ENCODE measurements at regions not wholly inside any gene's neighbourhood (a gene's known extent, or its start where the extent isn't known, plus 50 kb on each side); places are given as distances from the start of the nearest gene placed in this dataset.

- no peak overlapping the region for H3K4me3 ChIP-seq (ENCODE audit: low read length in 2 of 2)
- H3K27ac ChIP-seq (ENCODE audit: low read length) = no peak overlapping the region
- no peaks in the 10 kb centered on the region for H3K36me3 ChIP-seq (ENCODE audit: control insufficient read depth in 2 of 2, insufficient read depth in 2 of 2, low read length in 2 of 2)
- H3K4me1 ChIP-seq (ENCODE audit: control insufficient read depth, insufficient read depth, low read length) = no peaks in the 10 kb centered on the region
- H3K27me3 ChIP-seq (ENCODE audit: control insufficient read depth in 1 of 2, insufficient read depth in 2 of 2, low read length in 2 of 2) = no peaks in the 10 kb centered on the region
- H3K9me3 ChIP-seq (ENCODE audit: control insufficient read depth in 2 of 2, low read length in 2 of 2) = no peaks in the 10 kb centered on the region
- H3K9ac ChIP-seq (ENCODE audit: low read length in 2 of 2) = no peak overlapping the region
Measured at GRCh38 chr1:14443164-14443787, 155.2 kb upstream of the KAZN start.

GRCh38 chr1:14451217-14451616 is 147.3 kb upstream of the KAZN start:
- Histone ChIP-seq H3K27ac (ENCODE audit: low read length) (no peak overlapping the region), H3K9me3 (ENCODE audit: control insufficient read depth in 2 of 2, low read length in 2 of 2) (no peaks in the 10 kb centered on the region)

GRCh38 chr1:14452551-14452950 is 145.9 kb upstream of the KAZN start:
- Histone ChIP-seq H3K9me3 (ENCODE audit: control insufficient read depth in 2 of 2, low read length in 2 of 2) (no peaks in the 10 kb centered on the region), H3K9ac (ENCODE audit: low read length in 2 of 2) (no peak overlapping the region), H3K27ac (ENCODE audit: low read length) (no peak overlapping the region), H3K4me3 (ENCODE audit: low read length in 2 of 2) (no peak overlapping the region), H3K36me3 (ENCODE audit: control insufficient read depth in 2 of 2, insufficient read depth in 2 of 2, low read length in 2 of 2) (no peaks in the 10 kb centered on the region), H3K27me3 (ENCODE audit: control insufficient read depth in 1 of 2, insufficient read depth in 2 of 2, low read length in 2 of 2) (no peaks in the 10 kb centered on the region), H3K4me1 (ENCODE audit: control insufficient read depth, insufficient read depth, low read length) (no peaks in the 10 kb centered on the region)

More at GRCh38 chr1:14451217-14451616, 147.3 kb upstream of the KAZN start:
- Histone ChIP-seq H3K4me3 (ENCODE audit: low read length in 2 of 2) (no peak overlapping the region), H3K36me3 (ENCODE audit: control insufficient read depth in 2 of 2, insufficient read depth in 2 of 2, low read length in 2 of 2) (no peaks in the 10 kb centered on the region), H3K9ac (ENCODE audit: low read length in 2 of 2) (no peak overlapping the region), H3K4me1 (ENCODE audit: control insufficient read depth, insufficient read depth, low read length) (no peaks in the 10 kb centered on the region), H3K27me3 (ENCODE audit: control insufficient read depth in 1 of 2, insufficient read depth in 2 of 2, low read length in 2 of 2) (no peaks in the 10 kb centered on the region)

- Histone ChIP-seq H3K36me3 (ENCODE audit: control insufficient read depth in 2 of 2, insufficient read depth in 2 of 2, low read length in 2 of 2) (no peaks in the 10 kb centered on the region), H3K27me3 (ENCODE audit: control insufficient read depth in 1 of 2, insufficient read depth in 2 of 2, low read length in 2 of 2) (peaks cover 0 to 2% of the 10 kb centered on the region in 2 donors)
Measured at GRCh38 chr1:14460173-14460572, 138.3 kb upstream of the KAZN start.

GRCh38 chr1:14462851-14463250 is 135.6 kb upstream of the KAZN start:
- Histone ChIP-seq H3K4me3 (ENCODE audit: low read length in 2 of 2) (no peak overlapping the region), H3K4me1 (ENCODE audit: control insufficient read depth, insufficient read depth, low read length) (no peaks in the 10 kb centered on the region), H3K9ac (ENCODE audit: low read length in 2 of 2) (no peak overlapping the region), H3K27ac (ENCODE audit: low read length) (no peak overlapping the region), H3K9me3 (ENCODE audit: control insufficient read depth in 2 of 2, low read length in 2 of 2) (no peaks in the 10 kb centered on the region), H3K36me3 (ENCODE audit: control insufficient read depth in 2 of 2, insufficient read depth in 2 of 2, low read length in 2 of 2) (no peaks in the 10 kb centered on the region), H3K27me3 (ENCODE audit: control insufficient read depth in 1 of 2, insufficient read depth in 2 of 2, low read length in 2 of 2) (peaks cover 0 to 2% of the 10 kb centered on the region in 2 donors)

More at GRCh38 chr1:14460173-14460572, 138.3 kb upstream of the KAZN start:
- Histone ChIP-seq H3K27ac (ENCODE audit: low read length) (no peak overlapping the region), H3K9me3 (ENCODE audit: control insufficient read depth in 2 of 2, low read length in 2 of 2) (no peaks in the 10 kb centered on the region), H3K4me1 (ENCODE audit: control insufficient read depth, insufficient read depth, low read length) (no peaks in the 10 kb centered on the region), H3K9ac (ENCODE audit: low read length in 2 of 2) (no peak overlapping the region), H3K4me3 (ENCODE audit: low read length in 2 of 2) (no peak overlapping the region)

- no peak overlapping the region for H3K4me3 ChIP-seq (ENCODE audit: low read length in 2 of 2)
- H3K9ac ChIP-seq (ENCODE audit: low read length in 2 of 2) = no peak overlapping the region
- H3K27me3 ChIP-seq (ENCODE audit: control insufficient read depth in 1 of 2, insufficient read depth in 2 of 2, low read length in 2 of 2) = no peaks in the 10 kb centered on the region
- no peaks in the 10 kb centered on the region for H3K4me1 ChIP-seq (ENCODE audit: control insufficient read depth, insufficient read depth, low read length)
- H3K27ac ChIP-seq (ENCODE audit: low read length) = no peak overlapping the region
- no peaks in the 10 kb centered on the region for H3K9me3 ChIP-seq (ENCODE audit: control insufficient read depth in 2 of 2, low read length in 2 of 2)
- no peaks in the 10 kb centered on the region for H3K36me3 ChIP-seq (ENCODE audit: control insufficient read depth in 2 of 2, insufficient read depth in 2 of 2, low read length in 2 of 2)
Measured at GRCh38 chr1:14466006-14466405, 132.5 kb upstream of the KAZN start.

- Histone ChIP-seq H3K27me3 (ENCODE audit: control insufficient read depth in 1 of 2, insufficient read depth in 2 of 2, low read length in 2 of 2) (no peaks in the 10 kb centered on the region), H3K9ac (ENCODE audit: low read length in 2 of 2) (no peak overlapping the region), H3K4me1 (ENCODE audit: control insufficient read depth, insufficient read depth, low read length) (no peaks in the 10 kb centered on the region)
Measured at GRCh38 chr1:14467112-14467511, 131.4 kb upstream of the KAZN start.

GRCh38 chr1:14468751-14469150 is 129.7 kb upstream of the KAZN start:
- Histone ChIP-seq H3K4me3 (ENCODE audit: low read length in 2 of 2) (no peak overlapping the region), H3K36me3 (ENCODE audit: control insufficient read depth in 2 of 2, insufficient read depth in 2 of 2, low read length in 2 of 2) (no peaks in the 10 kb centered on the region)

More at GRCh38 chr1:14467112-14467511, 131.4 kb upstream of the KAZN start:
- no peaks in the 10 kb centered on the region for H3K36me3 ChIP-seq (ENCODE audit: control insufficient read depth in 2 of 2, insufficient read depth in 2 of 2, low read length in 2 of 2)
- no peak overlapping the region for H3K4me3 ChIP-seq (ENCODE audit: low read length in 2 of 2)
- no peak overlapping the region for H3K27ac ChIP-seq (ENCODE audit: low read length)
- H3K9me3 ChIP-seq (ENCODE audit: control insufficient read depth in 2 of 2, low read length in 2 of 2) = no peaks in the 10 kb centered on the region

GRCh38 chr1:14470802-14471201 is 127.7 kb upstream of the KAZN start:
- Histone ChIP-seq H3K27ac (ENCODE audit: low read length) (no peak overlapping the region), H3K27me3 (ENCODE audit: control insufficient read depth in 1 of 2, insufficient read depth in 2 of 2, low read length in 2 of 2) (no peaks in the 10 kb centered on the region), H3K4me3 (ENCODE audit: low read length in 2 of 2) (no peak overlapping the region), H3K9ac (ENCODE audit: low read length in 2 of 2) (no peak overlapping the region), H3K9me3 (ENCODE audit: control insufficient read depth in 2 of 2, low read length in 2 of 2) (no peaks in the 10 kb centered on the region), H3K4me1 (ENCODE audit: control insufficient read depth, insufficient read depth, low read length) (no peaks in the 10 kb centered on the region), H3K36me3 (ENCODE audit: control insufficient read depth in 2 of 2, insufficient read depth in 2 of 2, low read length in 2 of 2) (no peaks in the 10 kb centered on the region)

More at GRCh38 chr1:14468751-14469150, 129.7 kb upstream of the KAZN start:
- Histone ChIP-seq H3K27ac (ENCODE audit: low read length) (no peak overlapping the region), H3K9me3 (ENCODE audit: control insufficient read depth in 2 of 2, low read length in 2 of 2) (no peaks in the 10 kb centered on the region), H3K4me1 (ENCODE audit: control insufficient read depth, insufficient read depth, low read length) (no peaks in the 10 kb centered on the region), H3K27me3 (ENCODE audit: control insufficient read depth in 1 of 2, insufficient read depth in 2 of 2, low read length in 2 of 2) (no peaks in the 10 kb centered on the region), H3K9ac (ENCODE audit: low read length in 2 of 2) (no peak overlapping the region)

GRCh38 chr1:14474856-14475255 is 123.6 kb upstream of the KAZN start:
- H3K27ac ChIP-seq (ENCODE audit: low read length) = no peak overlapping the region
- no peaks in the 10 kb centered on the region for H3K27me3 ChIP-seq (ENCODE audit: control insufficient read depth in 1 of 2, insufficient read depth in 2 of 2, low read length in 2 of 2)
- no peaks in the 10 kb centered on the region for H3K9me3 ChIP-seq (ENCODE audit: control insufficient read depth in 2 of 2, low read length in 2 of 2)
- H3K4me3 ChIP-seq (ENCODE audit: low read length in 2 of 2) = no peak overlapping the region
- no peaks in the 10 kb centered on the region for H3K4me1 ChIP-seq (ENCODE audit: control insufficient read depth, insufficient read depth, low read length)
- no peaks in the 10 kb centered on the region for H3K36me3 ChIP-seq (ENCODE audit: control insufficient read depth in 2 of 2, insufficient read depth in 2 of 2, low read length in 2 of 2)
- H3K9ac ChIP-seq (ENCODE audit: low read length in 2 of 2) = no peak overlapping the region

GRCh38 chr1:14476170-14476955 is 122.1 kb upstream of the KAZN start:
- Histone ChIP-seq H3K4me3 (ENCODE audit: low read length in 2 of 2) (no peak overlapping the region), H3K36me3 (ENCODE audit: control insufficient read depth in 2 of 2, insufficient read depth in 2 of 2, low read length in 2 of 2) (no peaks in the 10 kb centered on the region), H3K27ac (ENCODE audit: low read length) (no peak overlapping the region), H3K4me1 (ENCODE audit: control insufficient read depth, insufficient read depth, low read length) (no peaks in the 10 kb centered on the region), H3K9me3 (ENCODE audit: control insufficient read depth in 2 of 2, low read length in 2 of 2) (no peaks in the 10 kb centered on the region), H3K27me3 (ENCODE audit: control insufficient read depth in 1 of 2, insufficient read depth in 2 of 2, low read length in 2 of 2) (no peaks in the 10 kb centered on the region), H3K9ac (ENCODE audit: low read length in 2 of 2) (no peak overlapping the region)
